ENCODE measurements at regions not wholly inside any gene's neighbourhood (a gene's known extent, or its start where the extent isn't known, plus 50 kb on each side); places are given as distances from the start of the nearest gene placed in this dataset.

- Histone ChIP-seq H3K9me3 (no peaks in the 10 kb centered on the region), H3K4me3 (no peak overlapping the region), H3K4me1 (peaks cover 21 to 68% (median 48%) of the 10 kb centered on the region in 4 donors), H3K27ac (no peak overlapping the region), H3K36me3 (no peaks in the 10 kb centered on the region), H3K27me3 (no peaks in the 10 kb centered on the region)
- intact Hi-C loops (cut with DNase I; ENCODE audit: low total_unique reads): no loop called here
- 66 to 83% methylated on average over 1 to 2 of the region's 2 CpGs for WGBS, 2 donors (ENCODE audit: low coverage in 1 of 2)
- in situ Hi-C loops (cut with MboI; ENCODE audit: low pct_ligation_motif_present in 1 of 4, low pct_unique_long_range_greater_than_20kb in 1 of 4, low sequenced_read_pairs in 3 of 4): no loop called here
- no peak for DNase-seq
- TF ChIP-seq POLR2A (IDR thresholded peaks at IDR 0.05) (no peak), POLR2AphosphoS5 (IDR thresholded peaks at IDR 0.05) (no peak), CTCF (IDR thresholded peaks at IDR 0.05) (no peak), EP300 (IDR thresholded peaks at IDR 0.05; ENCODE audit: low read depth) (no peak)
Measured at GRCh38 chr2:134135793-134136192, 118.1 kb upstream of the MGAT5 start.

- in situ Hi-C loops (cut with MboI; ENCODE audit: low pct_ligation_motif_present in 1 of 4, low pct_unique_long_range_greater_than_20kb in 1 of 4, low sequenced_read_pairs in 3 of 4) (no loop called here), intact Hi-C loops (cut with DNase I; ENCODE audit: low total_unique reads) (no loop called here)
- peak overlapping the region; percentile 34 to 53 (median 39) for H3K27ac ChIP-seq
- DNase-seq: no peak
- peaks cover 25 to 72% (median 57%) of the 10 kb centered on the region in 4 donors for H3K4me1 ChIP-seq
- TF ChIP-seq CTCF (IDR thresholded peaks at IDR 0.05) (no peak), POLR2A (IDR thresholded peaks at IDR 0.05) (no peak), POLR2AphosphoS5 (IDR thresholded peaks at IDR 0.05) (no peak), EP300 (IDR thresholded peaks at IDR 0.05; ENCODE audit: low read depth) (no peak)
- 23 to 30% methylated on average over 2 of the region's 2 CpGs for WGBS, 2 donors (ENCODE audit: low coverage in 1 of 2)
- no peaks in the 10 kb centered on the region for H3K27me3 ChIP-seq
- peak overlapping the region in 1 of 4 donors; percentile 3 for H3K4me3 ChIP-seq
- no peaks in the 10 kb centered on the region for H3K9me3 ChIP-seq
- H3K36me3 ChIP-seq: no peaks in the 10 kb centered on the region
Measured at GRCh38 chr2:134136731-134137130, 117.1 kb upstream of the MGAT5 start.

- WGBS, 2 donors (ENCODE audit: low coverage in 1 of 2): 40 to 53% methylated on average over 1 to 5 of the region's 5 CpGs
- in situ Hi-C loops (cut with MboI; ENCODE audit: low pct_ligation_motif_present in 1 of 4, low pct_unique_long_range_greater_than_20kb in 1 of 4, low sequenced_read_pairs in 3 of 4): no loop called here
- H3K4me1 ChIP-seq: peaks cover 25 to 74% (median 57%) of the 10 kb centered on the region in 4 donors
Measured at GRCh38 chr2:134137182-134137611, 116.7 kb upstream of the MGAT5 start.

GRCh38 chr2:134138115-134138514 is 115.8 kb upstream of the MGAT5 start:
- H3K9me3 ChIP-seq: no peaks in the 10 kb centered on the region
- no peaks in the 10 kb centered on the region for H3K27me3 ChIP-seq
- no peak for DNase-seq
- TF ChIP-seq CTCF (IDR thresholded peaks at IDR 0.05) (no peak), POLR2A (IDR thresholded peaks at IDR 0.05) (no peak), POLR2AphosphoS5 (IDR thresholded peaks at IDR 0.05) (no peak), EP300 (IDR thresholded peaks at IDR 0.05; ENCODE audit: low read depth) (no peak)
- H3K36me3 ChIP-seq: no peaks in the 10 kb centered on the region
- peak overlapping the region in 2 of 4 donors; percentile 44 to 53 for H3K27ac ChIP-seq
- WGBS, 2 donors (ENCODE audit: low coverage in 1 of 2): 50 to 77% methylated on average over 1 to 2 of the region's 2 CpGs
- peaks cover 25 to 74% (median 60%) of the 10 kb centered on the region in 4 donors for H3K4me1 ChIP-seq
- intact Hi-C loops (cut with DNase I; ENCODE audit: low total_unique reads) (no loop called here), in situ Hi-C loops (cut with MboI; ENCODE audit: low pct_ligation_motif_present in 1 of 4, low pct_unique_long_range_greater_than_20kb in 1 of 4, low sequenced_read_pairs in 3 of 4) (no loop called here)
- no peak overlapping the region for H3K4me3 ChIP-seq

More at GRCh38 chr2:134137182-134137611, 116.7 kb upstream of the MGAT5 start:
- TF ChIP-seq POLR2AphosphoS5 (IDR thresholded peaks at IDR 0.05) (peak in 1 of 3 donors; percentile 55), EP300 (IDR thresholded peaks at IDR 0.05; ENCODE audit: low read depth) (no peak), POLR2A (IDR thresholded peaks at IDR 0.05) (no peak), CTCF (IDR thresholded peaks at IDR 0.05) (no peak)
- H3K27me3 ChIP-seq: no peaks in the 10 kb centered on the region
- no peaks in the 10 kb centered on the region for H3K36me3 ChIP-seq
- H3K4me3 ChIP-seq: peak overlapping the region in 1 of 4 donors; percentile 3
- no peaks in the 10 kb centered on the region for H3K9me3 ChIP-seq
- H3K27ac ChIP-seq: peak overlapping the region; percentile 34 to 53 (median 39)
- intact Hi-C loops (cut with DNase I; ENCODE audit: low total_unique reads): no loop called here
- DNase-seq: no peak
